HG03175 (cell line): ENCODE measurements at regions not wholly inside any gene's neighbourhood (a gene's known extent, or its start where the extent isn't known, plus 50 kb on each side); places are given as distances from the start of the nearest gene placed in this dataset.

Experiments
- ATAC-seq: cut with Tn5 transposase; IDR thresholded peaks from one replicate; pipeline ENCODE4 v1.9.1; 2021; ENCODE audit warnings: mild to moderate bottlenecking, moderate library complexity; ENCODE audit not compliant: unreplicated experiment

- no peak for ATAC-seq
Measured at GRCh38 chr4:157977086-157977485, 195.7 kb downstream of the GASK1B start.

- ATAC-seq = no peak
Measured at GRCh38 chr4:157973297-157973696, 199.5 kb downstream of the GASK1B start.

- no peak for ATAC-seq
Measured at GRCh38 chr4:157964463-157964862, 208.4 kb downstream of the GASK1B start.

- ATAC-seq = no peak
Measured at GRCh38 chr4:157961229-157961990, 211.4 kb downstream of the GASK1B start.

DNA sequence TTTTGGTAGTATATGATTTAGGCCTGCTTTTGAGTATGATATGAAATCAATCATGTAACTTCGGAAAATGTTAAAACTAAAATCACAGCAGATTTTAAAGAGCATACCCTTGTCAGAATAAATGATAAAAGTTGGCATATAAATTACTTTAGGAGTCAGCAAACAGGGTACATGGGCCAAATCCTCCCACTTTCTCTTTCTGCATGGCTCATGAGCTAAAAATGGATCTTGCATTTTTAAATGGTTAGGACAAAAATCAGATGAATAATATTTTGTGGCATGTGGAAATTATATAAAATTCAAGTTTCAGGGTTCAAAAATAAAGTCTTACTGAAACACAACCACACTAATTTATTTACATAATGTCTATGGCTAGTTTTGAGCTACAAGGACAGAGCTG is 214.9 kb downstream of the GASK1B start:
- ATAC-seq = no peak

DNA sequence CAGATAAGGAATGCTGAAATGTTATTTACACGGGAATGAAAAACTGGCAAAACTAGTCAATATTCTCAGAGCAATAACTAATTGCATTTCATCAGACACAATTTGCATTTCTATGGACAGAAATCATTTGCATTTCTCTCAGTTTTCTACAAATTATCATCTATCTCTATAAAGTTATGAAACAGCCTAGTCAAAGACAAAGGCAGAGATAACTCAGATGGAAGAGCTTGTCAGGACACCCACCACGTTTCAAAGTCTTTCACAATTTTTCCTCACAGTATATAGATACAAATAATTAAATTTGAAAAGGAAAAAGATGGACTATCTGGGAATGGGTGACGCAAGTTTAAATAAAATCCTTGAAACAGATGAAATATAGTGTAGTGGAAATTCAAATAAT is 230.8 kb downstream of the GASK1B start:
- no peak for ATAC-seq

- ATAC-seq = no peak
Measured at GRCh38 chr4:157934151-157934550, 238.7 kb downstream of the GASK1B start.

GRCh38 chr4:157932936-157933335 is 239.9 kb downstream of the GASK1B start:
- no peak for ATAC-seq

DNA sequence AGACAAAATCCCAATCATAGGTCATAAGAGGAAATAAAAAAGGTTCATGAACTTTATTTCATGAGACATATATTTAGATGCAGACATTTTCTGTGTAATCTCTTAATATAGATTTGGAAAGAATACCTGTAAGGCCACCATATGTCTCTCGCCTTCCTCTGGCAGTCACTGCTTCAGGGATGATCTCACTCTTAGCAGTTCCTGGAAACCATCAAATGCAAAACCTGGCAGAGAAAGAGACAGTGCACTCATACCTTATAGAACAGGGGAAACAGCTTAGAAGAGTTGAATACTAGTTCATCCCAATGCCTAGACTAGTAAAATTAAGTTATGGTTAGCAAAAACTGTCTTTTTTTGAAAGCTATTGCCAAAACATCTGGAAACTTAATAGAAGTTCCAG is 243.3 kb downstream of the GASK1B start:
- ATAC-seq = no peak

- no peak for ATAC-seq
Measured at GRCh38 chr4:157918036-157918832, 254.6 kb downstream of the GASK1B start.

- no peak for ATAC-seq
Measured at GRCh38 chr4:157912212-157912611, 260.6 kb downstream of the GASK1B start.

- no peak for ATAC-seq
Measured at GRCh38 chr4:157911662-157912061, 261.2 kb downstream of the GASK1B start.

DNA sequence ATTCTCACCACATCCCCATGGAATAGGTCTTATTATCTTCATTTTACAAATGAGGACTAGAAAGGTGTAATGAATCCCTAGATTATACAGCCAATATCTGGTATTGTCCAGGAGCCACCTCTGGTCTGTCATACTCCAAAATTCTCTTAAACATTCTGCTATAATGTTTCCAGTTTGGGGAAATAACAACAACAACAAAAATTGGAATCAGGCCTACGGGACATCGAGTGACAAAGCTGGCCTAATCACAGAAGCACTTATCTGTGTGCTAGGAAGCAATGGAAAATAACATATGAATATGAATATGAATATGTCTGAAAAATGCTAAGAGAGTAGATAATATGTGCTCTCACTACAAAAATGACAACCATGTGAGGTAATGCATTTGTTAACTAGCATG is 264.1 kb downstream of the GASK1B start:
- no peak for ATAC-seq

DNA sequence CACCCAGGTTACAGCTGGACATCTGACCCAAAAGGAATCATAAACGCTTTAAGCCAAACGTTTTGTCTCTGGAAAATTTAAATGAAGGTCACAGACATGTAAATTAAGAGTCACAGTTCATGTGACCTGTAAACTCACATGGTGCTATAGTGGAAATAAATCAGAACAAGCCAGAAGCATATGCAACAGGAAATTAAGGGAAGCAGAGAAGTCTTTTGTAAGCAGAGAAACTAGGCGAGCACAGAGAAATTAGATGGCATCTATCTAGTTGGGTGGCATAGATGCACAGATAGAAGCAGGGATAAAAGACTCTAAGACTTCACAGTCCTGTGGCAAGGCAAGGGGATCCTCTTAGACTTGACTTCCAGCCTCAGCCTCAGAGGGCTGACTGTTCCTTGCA is 264.8 kb downstream of the GASK1B start:
- ATAC-seq = no peak

- no peak for ATAC-seq
Measured at GRCh38 chr4:157907226-157907946, 265.4 kb downstream of the GASK1B start.

DNA sequence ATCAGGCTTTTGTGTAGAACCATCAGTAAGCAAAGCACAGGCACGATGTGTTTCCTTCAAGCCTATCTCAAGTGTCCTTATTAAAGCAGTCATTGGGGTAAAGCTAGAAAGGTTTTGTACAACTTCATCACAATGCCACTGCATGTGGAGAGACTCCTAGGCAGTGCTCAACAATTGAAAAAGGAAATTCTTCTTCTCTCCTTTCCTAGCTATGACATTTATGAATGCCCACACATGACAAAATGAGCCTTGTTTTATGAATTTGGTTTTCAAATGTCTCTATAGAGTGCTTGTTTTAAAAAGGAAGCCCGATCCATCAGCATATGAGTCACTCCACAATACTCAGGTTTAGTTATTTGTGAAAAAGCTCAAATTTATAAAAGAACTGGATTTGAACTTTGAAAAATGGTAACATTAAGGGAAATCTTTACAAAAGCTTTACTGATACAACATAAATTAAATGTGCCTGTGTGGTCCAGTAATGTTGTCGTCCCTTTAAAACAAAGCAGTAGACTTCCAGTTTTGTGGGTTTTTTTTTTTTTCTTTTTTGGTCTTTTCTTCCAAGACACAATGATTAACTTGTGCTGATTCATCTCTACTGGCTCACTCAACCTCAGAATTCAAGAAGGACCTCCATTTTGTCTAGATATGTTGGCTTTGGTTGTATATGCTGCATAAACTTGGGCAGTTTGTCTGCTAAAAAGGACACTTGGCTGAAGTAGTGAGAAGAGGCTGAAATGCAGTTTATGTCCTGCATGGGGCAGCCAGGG is 273.8 kb downstream of the GASK1B start:
- no peak for ATAC-seq

DNA sequence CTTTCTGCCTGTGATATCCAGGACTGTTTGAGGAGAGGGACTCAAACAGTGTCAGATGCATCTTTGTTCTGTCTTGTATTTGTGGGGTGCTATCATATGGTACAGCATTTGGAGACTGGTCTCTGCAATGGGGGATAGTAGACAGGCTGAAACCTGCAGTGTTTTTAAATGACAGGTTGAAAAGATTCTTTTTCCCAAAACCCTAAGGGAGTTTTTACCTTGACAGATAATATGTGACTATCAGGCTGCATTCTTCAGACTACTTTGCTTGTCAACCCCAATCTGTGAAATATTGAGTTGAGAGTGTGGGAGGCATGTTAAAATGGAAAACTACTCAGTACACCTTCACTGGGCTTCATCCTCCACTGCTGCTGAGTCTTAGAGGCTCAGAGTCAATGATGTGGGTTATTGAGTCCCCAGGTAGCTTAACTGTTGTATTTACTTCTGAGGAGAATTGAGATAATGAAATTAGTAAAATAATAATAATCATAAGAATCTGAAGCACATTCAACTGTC is 274.9 kb downstream of the GASK1B start:
- no peak for ATAC-seq

GRCh38 chr4:157896726-157897125 is 276.1 kb downstream of the GASK1B start:
- no peak for ATAC-seq

GRCh38 chr4:157895205-157895604 is 277.6 kb downstream of the GASK1B start:
- ATAC-seq = no peak

DNA sequence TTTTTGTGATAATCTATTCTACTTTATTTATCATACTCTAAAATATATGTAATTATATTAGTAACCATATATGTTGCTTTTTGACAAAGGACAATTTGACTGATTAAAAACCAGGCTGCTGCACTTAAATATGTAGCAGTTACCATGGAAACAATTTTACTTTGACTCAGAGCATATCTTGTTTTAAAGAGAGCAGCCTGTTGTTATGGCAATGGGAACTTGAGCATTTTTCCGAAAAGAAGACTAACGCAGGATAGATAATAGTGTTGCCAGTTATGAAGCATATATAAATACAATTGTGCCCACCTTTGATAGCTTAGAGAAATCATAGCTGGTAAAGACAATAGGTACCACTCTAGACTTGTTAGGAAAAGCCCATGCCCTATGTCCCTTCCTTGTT is 283.0 kb downstream of the GASK1B start:
- no peak for ATAC-seq

DNA sequence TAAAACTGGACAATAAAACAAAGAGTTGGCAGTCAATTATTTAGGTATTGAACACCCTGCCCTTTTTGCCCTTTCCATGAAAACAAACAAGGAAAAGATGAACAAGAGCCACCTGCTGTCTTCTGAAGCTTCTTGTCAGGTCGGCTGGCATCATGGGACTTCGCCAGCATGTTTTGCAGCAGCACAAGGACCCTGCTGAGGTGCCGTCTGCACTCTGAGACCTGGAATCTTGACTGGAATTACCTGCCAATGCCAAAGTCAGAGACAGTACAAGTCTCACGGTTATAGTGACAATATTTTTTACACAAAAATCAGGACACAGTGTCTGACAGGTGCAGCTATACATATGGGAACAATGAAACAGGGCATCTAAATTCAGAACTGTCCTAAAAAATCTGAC is 284.5 kb downstream of the GASK1B start:
- ATAC-seq = no peak
